GM18868 (cell line): ENCODE measurements at regions not wholly inside any gene's neighbourhood (a gene's known extent, or its start where the extent isn't known, plus 50 kb on each side); places are given as distances from the start of the nearest gene placed in this dataset.

Source experiments
- ATAC-seq: cut with Tn5 transposase; IDR thresholded peaks from one replicate; pipeline ENCODE4 v1.9.1; 2021; ENCODE audit warnings: mild to moderate bottlenecking, moderate library complexity; ENCODE audit not compliant: unreplicated experiment

GRCh38 chr16:80309178-80309577 is 231.6 kb upstream of the DYNLRB2 start:
- no peak for ATAC-seq

DNA sequence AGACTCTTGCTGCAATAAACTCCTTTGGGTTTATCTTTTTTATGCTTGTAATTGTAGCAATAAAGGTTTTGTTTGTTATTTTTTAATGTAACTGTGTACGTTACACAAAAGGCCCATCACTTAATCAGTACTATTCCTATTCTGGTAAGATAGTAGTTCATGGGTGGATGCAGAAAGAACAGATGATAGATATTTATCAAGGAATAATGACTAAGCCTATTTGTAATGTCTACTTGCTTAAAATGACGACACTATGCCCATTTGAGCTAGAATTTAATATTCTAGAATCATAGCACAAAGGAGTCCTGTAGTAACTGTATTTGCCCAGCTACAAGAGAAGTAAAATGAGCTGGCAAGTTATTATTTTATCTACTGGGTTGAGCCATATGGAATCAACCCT is 235.4 kb upstream of the DYNLRB2 start:
- no peak for ATAC-seq

GRCh38 chr16:80303691-80304090 is 237.1 kb upstream of the DYNLRB2 start:
- ATAC-seq: no peak

DNA sequence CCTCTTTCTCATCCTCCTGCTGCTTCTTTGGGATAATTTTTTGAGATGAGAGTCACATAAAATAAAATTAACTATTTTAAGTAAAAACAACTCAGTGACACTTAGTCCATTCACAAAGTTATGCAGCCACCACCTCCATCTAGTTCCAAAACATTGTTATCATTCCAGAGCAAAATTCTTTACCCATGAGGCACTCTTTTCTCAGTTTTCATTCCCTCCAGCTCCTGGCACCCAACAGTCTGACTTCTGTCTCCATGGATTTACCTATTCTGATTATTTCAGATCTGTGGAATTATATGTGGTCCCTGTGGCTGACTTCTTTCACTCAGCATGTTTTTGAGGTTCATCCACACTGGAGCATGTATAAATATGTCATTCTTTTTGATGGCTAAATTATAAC is 239.9 kb upstream of the DYNLRB2 start:
- no peak for ATAC-seq

DNA sequence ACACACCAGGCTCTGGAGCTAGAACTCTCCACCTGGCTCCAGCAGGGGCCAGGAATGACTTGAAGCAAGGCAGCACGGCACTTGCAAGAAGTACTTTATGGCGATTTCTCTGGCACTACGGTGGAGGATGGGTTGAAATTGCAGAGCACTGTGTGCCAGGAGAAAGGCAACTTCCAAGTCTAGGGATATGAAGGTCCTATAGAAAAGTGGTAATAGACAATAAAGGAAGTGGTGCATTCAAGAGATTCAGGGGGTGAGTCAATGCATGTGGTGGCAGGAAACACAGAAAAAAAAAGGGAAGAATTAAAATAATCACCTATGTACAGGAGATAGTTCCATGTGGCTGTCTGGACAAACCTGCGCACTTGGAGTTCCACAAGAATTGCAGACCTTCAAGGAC is 240.3 kb upstream of the DYNLRB2 start:
- no peak for ATAC-seq

GRCh38 chr16:80299416-80299815 is 241.4 kb upstream of the DYNLRB2 start:
- no peak for ATAC-seq

DNA sequence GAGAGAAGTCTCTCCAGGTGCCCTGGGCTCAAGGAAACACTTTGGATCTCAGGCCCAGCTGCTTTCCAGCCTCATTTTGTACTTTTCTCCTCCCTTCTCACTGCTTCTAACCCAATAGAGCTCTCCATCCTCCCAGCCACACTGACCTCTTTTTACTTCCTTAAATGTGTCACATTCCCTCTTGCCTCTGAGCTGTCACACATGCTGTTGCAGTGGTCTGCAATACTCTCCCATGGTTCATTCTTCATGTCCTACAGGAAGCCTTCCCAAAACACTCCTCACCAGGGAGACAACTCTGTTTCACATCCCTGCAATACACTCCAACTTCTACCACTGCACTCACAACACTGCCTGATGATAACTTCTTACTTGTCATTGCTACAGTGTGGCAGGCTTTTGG is 242.1 kb upstream of the DYNLRB2 start:
- ATAC-seq: no peak

- no peak for ATAC-seq
Measured at GRCh38 chr16:80296034-80296433, 244.8 kb upstream of the DYNLRB2 start.

- no peak for ATAC-seq
Measured at GRCh38 chr16:80294172-80294571, 246.6 kb upstream of the DYNLRB2 start.

- ATAC-seq: no peak
Measured at GRCh38 chr16:80288616-80289015, 252.2 kb upstream of the DYNLRB2 start.

DNA sequence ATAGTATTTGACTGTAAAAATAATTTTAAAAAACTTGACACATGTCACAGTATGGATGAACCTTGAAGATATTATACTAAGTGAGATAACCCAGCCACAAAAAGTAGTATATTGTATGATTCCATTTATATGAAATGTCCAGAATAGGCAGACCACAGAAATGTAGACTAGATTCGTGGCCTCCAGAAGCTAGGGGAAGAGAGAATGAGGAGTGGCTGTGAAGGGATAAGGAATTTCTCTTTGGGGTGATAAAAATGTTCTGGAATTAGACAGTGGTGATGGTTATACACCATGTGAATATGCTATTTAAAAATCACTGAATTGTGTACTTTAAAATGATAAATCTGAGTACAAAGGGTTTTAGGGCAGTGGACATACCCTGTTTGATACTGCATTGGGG is 253.1 kb upstream of the DYNLRB2 start:
- no peak for ATAC-seq

DNA sequence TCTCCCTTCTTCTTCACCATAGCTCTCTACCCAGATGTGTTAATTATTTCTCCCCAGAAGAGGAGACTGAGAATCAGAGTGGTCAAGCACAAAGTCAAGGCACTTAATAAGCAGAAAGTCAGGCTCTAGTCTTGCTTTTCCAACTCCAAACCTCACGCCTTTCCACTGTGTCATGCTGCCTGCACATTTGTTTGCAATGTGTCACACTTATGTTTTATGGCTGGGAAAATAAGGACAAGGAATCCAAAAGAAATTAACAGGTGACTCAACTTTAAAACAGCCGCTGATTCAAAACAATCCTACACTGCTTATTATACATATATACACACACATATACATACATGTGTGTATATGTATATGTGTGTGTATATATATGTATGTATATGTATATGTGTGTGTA is 255.7 kb upstream of the DYNLRB2 start:
- ATAC-seq: no peak

- ATAC-seq: no peak
Measured at GRCh38 chr16:80283466-80284392, 257.1 kb upstream of the DYNLRB2 start.

GRCh38 chr16:80280557-80280956 is 260.2 kb upstream of the DYNLRB2 start:
- ATAC-seq: no peak

- ATAC-seq: no peak
Measured at GRCh38 chr16:80279656-80280055, 261.1 kb upstream of the DYNLRB2 start.

GRCh38 chr16:80277182-80277581 is 263.6 kb upstream of the DYNLRB2 start:
- no peak for ATAC-seq

DNA sequence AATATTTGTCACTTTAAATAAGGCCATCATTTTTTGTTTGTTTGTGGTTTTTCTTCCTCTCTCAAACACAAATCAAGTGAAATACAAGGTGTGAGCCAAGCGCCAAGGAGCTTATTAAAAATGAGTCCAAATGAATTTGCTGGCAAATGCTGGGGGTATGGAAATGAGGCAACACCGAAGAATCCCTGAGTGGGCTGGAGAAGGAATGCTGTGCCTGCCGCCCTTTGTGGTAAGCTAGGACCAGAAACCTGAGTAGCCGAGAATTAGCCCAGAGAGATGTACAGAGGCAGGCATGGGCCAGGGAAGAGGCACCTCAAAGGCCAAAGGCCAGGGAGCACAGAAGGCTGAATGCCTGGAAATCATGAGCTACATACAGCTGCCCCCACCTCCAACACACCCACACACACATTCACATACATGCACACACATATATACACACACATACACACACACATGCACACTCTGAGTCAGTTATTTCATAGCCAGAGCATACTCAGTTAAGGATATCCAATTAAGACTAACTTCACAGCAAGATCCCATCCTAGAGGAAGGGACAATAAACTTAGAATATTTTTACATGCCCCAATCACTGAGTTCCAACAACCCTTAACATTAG is 266.1 kb upstream of the DYNLRB2 start:
- ATAC-seq: no peak

DNA sequence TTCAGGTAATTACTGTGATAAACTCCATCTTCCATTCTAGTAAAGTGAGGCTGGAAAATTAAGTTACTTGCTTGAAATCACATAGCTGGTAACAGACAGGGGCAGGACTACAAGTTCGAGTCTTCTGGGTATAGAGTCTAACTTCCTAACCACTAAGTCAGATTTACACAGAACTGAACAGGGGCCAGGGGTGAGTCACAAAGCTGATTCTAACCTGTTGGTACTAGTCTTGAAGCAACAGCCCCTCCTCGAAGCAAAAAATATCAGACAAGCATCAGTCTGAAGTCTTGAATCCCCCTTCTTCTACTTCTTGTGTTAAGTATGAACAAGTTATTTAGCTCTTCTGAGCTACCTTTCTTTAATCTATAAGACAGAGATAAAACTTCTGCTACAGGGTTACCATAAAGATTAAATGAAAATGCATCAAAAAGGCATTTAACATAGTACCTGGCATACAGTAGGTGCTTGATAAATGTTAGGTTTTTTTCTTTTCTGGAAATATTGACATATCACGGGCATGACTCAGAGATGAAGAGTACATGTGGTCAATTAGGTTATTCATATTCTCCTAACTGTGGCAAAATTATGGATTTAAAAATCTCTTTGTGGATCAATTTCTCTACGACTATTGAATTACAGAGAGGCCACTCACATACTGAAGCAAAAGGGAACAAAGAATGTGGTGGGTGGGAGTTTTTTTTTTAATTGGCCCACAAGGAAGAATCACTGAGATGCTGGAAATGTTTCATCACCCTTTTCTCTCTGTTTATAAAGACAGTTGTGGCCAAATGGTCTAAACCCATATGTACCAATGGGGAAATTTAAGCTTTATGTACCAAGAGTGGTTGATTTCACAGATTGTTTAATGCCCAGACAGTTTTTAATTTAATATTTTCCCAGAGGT is 266.9 kb upstream of the DYNLRB2 start:
- ATAC-seq: no peak

- no peak for ATAC-seq
Measured at GRCh38 chr16:80265624-80266306, 275.0 kb upstream of the DYNLRB2 start.

DNA sequence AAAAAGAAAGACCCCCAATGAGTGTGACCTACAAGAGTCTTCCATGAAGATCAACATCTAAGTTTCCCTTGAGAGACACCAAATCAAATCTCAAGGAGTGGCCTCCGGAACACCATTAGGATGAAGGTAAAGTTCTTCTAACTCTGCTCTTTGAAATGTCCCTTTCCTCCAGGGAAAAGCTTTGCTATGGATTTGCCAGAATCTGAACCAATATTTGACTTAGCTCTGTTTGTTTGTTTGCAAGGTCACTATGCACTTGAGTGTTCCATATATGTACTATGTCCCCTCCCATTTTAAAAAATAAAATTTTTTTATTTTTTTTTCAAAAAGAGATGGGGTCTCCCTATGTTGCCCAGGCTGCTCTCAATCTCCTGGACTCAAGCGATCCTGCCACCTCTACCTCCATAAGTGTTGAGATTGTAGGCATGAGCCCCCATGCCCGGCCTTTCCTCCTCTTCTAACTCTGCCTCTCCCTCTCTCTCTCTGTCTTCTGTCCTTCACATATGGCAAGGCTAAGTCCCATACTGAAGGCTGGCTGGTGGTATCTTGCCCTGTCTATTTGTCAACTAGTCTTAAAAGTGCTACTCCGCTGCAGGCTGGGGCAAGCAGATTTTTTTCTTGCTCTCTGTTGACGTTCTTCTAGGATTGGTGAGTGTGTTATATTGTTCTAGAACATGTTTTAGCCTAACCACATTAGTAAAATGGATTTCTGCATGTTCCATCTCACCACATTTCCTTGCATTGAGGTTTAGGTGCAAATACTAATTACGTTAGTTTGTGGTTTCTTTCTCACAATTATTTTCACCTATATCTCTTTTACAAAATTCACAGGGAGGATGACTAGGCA is 276.7 kb upstream of the DYNLRB2 start:
- no peak for ATAC-seq
